ENCODE measurements at regions not wholly inside any gene's neighbourhood (a gene's known extent, or its start where the extent isn't known, plus 50 kb on each side); places are given as distances from the start of the nearest gene placed in this dataset.

DNA sequence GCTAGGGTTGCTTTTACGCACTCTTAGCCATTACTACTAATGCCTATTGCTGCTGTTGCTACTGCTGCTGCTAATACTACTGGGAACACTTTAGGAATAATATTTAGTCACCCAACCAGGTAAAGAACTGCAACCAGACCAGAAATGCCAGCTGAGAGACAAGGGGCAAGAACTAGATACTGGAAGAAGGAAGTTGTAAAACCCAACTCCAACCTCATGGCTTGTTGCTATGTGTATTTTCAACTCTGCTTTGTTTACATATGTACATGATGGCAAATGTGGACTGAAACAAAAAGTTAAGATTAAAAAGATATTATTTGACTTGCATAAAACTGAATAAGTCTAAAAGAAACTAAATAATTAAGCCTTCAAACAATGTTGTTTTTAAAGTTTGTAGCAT is 177.7 kb downstream of the GNAT3 start:
- Mint-ChIP-seq H3K27ac (ENCODE audit: unreplicated experiment) (no peak overlapping the region), H3K27me3 (ENCODE audit: low read depth) (no peaks in the 10 kb centered on the region), H3K9me3 (no peaks in the 10 kb centered on the region), H3K36me3 (ENCODE audit: low read depth) (no peaks in the 10 kb centered on the region), H3K4me1 (peaks cover 22% of the 10 kb centered on the region), H3K4me3 (no peak overlapping the region)
- TF ChIP-seq, protein P1, sequence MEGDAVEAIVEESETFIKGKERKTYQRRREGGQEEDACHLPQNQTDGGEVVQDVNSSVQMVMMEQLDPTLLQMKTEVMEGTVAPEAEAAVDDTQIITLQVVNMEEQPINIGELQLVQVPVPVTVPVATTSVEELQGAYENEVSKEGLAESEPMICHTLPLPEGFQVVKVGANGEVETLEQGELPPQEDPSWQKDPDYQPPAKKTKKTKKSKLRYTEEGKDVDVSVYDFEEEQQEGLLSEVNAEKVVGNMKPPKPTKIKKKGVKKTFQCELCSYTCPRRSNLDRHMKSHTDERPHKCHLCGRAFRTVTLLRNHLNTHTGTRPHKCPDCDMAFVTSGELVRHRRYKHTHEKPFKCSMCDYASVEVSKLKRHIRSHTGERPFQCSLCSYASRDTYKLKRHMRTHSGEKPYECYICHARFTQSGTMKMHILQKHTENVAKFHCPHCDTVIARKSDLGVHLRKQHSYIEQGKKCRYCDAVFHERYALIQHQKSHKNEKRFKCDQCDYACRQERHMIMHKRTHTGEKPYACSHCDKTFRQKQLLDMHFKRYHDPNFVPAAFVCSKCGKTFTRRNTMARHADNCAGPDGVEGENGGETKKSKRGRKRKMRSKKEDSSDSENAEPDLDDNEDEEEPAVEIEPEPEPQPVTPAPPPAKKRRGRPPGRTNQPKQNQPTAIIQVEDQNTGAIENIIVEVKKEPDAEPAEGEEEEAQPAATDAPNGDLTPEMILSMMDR (conservative IDR thresholded peaks at IDR 0.05) = no peak
- no peak for DNase-seq (ENCODE audit: low read depth, low spot score)

DNA sequence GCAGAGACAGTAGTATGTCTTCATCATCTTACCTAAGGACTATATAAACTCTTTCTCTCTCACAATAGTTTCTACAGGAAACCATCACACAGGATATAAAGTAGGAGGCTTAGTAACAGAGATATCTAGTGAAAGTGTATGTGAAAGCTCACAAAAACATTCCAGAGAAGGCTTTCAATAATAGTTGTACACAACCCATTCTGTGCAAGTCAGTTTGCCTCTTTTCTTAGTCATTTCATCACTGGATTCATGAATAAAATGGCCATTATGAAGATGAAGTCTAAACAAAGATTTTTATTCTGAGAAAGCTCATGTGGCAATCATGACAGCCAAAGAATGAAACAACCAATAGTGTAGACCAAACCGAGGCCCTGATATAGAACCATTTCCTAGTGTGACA is 178.8 kb downstream of the GNAT3 start:
- no peak for DNase-seq (ENCODE audit: low read depth, low spot score)
- Mint-ChIP-seq H3K36me3 (ENCODE audit: low read depth) (no peaks in the 10 kb centered on the region), H3K27me3 (ENCODE audit: low read depth) (no peaks in the 10 kb centered on the region)

GRCh38 chr7:80330434-80330833 is 181.4 kb downstream of the GNAT3 start:
- no peak overlapping the region for H3K27ac Mint-ChIP-seq (ENCODE audit: unreplicated experiment)
- H3K4me1 Mint-ChIP-seq = peaks cover 11% of the 10 kb centered on the region
- TF ChIP-seq, protein P1 (conservative IDR thresholded peaks at IDR 0.05) = no peak
- DNase-seq (ENCODE audit: low read depth, low spot score) = no peak
- H3K36me3 Mint-ChIP-seq (ENCODE audit: low read depth) = no peaks in the 10 kb centered on the region
- no peak overlapping the region for H3K4me3 Mint-ChIP-seq
- no peaks in the 10 kb centered on the region for H3K27me3 Mint-ChIP-seq (ENCODE audit: low read depth)
- H3K9me3 Mint-ChIP-seq = peaks cover 6% of the 10 kb centered on the region

More for the DNA sequence above, 178.8 kb downstream of the GNAT3 start:
- Mint-ChIP-seq H3K27ac (ENCODE audit: unreplicated experiment) (peak overlapping the region; percentile 63), H3K4me3 (no peak overlapping the region), H3K9me3 (peaks cover 1% of the 10 kb centered on the region), H3K4me1 (peaks cover 22% of the 10 kb centered on the region)
- TF ChIP-seq, protein P1 (conservative IDR thresholded peaks at IDR 0.05) = no peak

DNA sequence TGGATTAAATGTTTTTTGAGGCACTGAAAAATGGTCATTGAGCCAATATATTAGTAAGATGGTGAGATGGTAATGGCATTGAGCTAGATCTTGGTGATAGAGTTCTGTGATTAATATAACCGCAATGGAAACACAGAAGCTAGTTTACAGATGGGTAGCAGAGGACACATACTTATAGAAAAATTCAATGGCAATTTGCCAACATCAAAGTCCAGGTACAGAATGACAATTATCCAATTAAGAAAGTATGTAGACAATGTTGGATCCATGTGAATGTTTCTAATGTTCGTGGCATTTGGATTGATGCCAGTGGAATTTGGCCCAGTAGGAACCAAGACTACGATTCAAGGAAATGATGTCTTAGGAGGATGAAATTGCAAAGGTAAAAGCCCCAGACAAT is 187.8 kb downstream of the GNAT3 start:
- TF ChIP-seq, protein P1 (conservative IDR thresholded peaks at IDR 0.05) = no peak
- no peaks in the 10 kb centered on the region for H3K36me3 Mint-ChIP-seq (ENCODE audit: low read depth)
- no peak for DNase-seq (ENCODE audit: low read depth, low spot score)
- H3K27me3 Mint-ChIP-seq (ENCODE audit: low read depth) = no peaks in the 10 kb centered on the region
- H3K4me3 Mint-ChIP-seq = no peak overlapping the region
- no peak overlapping the region for H3K27ac Mint-ChIP-seq (ENCODE audit: unreplicated experiment)
- no peaks in the 10 kb centered on the region for H3K4me1 Mint-ChIP-seq
- peaks cover 6% of the 10 kb centered on the region for H3K9me3 Mint-ChIP-seq

DNA sequence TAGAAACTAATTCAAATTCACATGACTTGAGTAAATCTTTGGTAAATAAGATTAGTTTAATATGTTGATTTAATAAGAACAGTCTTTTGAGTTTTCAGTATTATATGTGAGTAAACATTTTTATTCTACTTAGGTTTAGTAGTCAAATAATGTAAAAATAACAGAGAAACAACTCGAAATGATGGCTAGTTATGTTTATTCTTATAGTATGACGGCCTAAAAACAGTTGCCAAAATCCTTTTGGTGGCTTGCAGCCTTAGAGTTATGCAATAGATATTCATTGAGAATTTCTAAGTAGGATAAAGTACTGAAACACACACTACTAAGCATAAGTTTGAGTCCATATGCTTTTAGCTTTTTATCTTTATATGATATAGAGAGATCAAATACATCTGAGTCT is 184.8 kb downstream of the GNAI1 start:
- H3K4me3 Mint-ChIP-seq = no peak overlapping the region
- DNase-seq (ENCODE audit: low read depth, low spot score) = no peak
- H3K36me3 Mint-ChIP-seq (ENCODE audit: low read depth) = no peaks in the 10 kb centered on the region
- H3K4me1 Mint-ChIP-seq = no peaks in the 10 kb centered on the region
- TF ChIP-seq, protein P1 (conservative IDR thresholded peaks at IDR 0.05) = no peak
- no peak overlapping the region for H3K27ac Mint-ChIP-seq (ENCODE audit: unreplicated experiment)
- no peaks in the 10 kb centered on the region for H3K27me3 Mint-ChIP-seq (ENCODE audit: low read depth)
- H3K9me3 Mint-ChIP-seq = no peaks in the 10 kb centered on the region

DNA sequence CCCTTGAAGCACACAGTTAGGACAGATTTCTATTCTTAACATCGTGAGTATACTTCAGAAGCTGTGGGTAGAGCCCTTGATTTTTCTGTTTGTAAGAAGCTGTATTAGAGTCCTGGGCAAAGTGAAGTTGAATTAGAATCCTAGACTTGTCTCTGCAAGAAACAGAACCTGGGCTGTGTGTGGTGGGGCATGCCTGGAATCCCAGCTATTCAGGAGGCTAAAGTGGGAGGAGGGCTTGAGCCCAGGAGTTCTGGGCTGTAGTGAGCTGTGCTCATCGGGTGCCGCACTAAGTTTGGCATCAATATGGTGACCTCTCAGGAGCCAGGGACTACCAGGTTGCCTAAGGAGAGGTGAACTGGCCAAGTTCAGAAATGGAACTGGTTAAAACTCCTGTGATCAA is 183.4 kb downstream of the GNAI1 start:
- DNase-seq (ENCODE audit: low read depth, low spot score) = no peak
- no peaks in the 10 kb centered on the region for H3K4me1 Mint-ChIP-seq

More for the DNA sequence above, 183.4 kb downstream of the GNAI1 start:
- H3K36me3 Mint-ChIP-seq (ENCODE audit: low read depth) = no peaks in the 10 kb centered on the region
- TF ChIP-seq, protein P1 (conservative IDR thresholded peaks at IDR 0.05) = no peak
- H3K27ac Mint-ChIP-seq (ENCODE audit: unreplicated experiment) = no peak overlapping the region
- no peaks in the 10 kb centered on the region for H3K27me3 Mint-ChIP-seq (ENCODE audit: low read depth)
- H3K4me3 Mint-ChIP-seq = no peak overlapping the region
- H3K9me3 Mint-ChIP-seq = no peaks in the 10 kb centered on the region
